ENCODE measurements at regions not wholly inside any gene's neighbourhood (a gene's known extent, or its start where the extent isn't known, plus 50 kb on each side); places are given as distances from the start of the nearest gene placed in this dataset.
"Not testable (repeated sequence)": the region's sequence is repeated elsewhere in the genome, so short reads cannot be mapped to it uniquely, and the experiment has no call there.

- H3K4me3 ChIP-seq (ENCODE audit: control insufficient read depth, low read depth, low read length) = no peak overlapping the region
- DNase-seq (ENCODE audit: low read depth) = no peak
- no peak for TF ChIP-seq CTCF (IDR thresholded peaks at IDR 0.05; ENCODE audit: control insufficient read depth, insufficient read depth, low read depth, low read length, missing control alignments)
Measured at GRCh38 chr1:67552336-67552759, 122.1 kb upstream of the SERBP1 start.

DNA sequence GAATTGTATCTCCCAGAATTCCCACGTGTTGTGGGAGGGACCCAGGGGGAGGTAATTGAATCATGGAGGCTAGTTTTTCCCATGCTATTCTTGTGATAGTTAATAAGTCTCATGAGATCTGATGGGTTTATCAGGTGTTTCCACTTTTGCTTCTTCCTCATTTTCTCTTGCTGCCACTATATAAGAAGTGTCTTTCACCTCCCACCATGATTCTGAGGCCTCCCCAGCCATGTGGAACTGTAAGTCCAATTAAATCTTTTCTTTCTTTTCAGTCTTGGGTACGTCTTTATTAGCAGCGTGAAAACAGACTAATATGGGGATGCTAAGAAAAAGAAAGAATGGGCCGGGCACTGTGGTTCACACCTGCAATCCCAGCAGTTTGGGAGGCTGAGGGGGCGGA is 124.0 kb upstream of the SERBP1 start:
- H3K4me3 ChIP-seq (ENCODE audit: control insufficient read depth, low read depth, low read length); DNase-seq (ENCODE audit: low read depth): not testable (repeated sequence)

DNA sequence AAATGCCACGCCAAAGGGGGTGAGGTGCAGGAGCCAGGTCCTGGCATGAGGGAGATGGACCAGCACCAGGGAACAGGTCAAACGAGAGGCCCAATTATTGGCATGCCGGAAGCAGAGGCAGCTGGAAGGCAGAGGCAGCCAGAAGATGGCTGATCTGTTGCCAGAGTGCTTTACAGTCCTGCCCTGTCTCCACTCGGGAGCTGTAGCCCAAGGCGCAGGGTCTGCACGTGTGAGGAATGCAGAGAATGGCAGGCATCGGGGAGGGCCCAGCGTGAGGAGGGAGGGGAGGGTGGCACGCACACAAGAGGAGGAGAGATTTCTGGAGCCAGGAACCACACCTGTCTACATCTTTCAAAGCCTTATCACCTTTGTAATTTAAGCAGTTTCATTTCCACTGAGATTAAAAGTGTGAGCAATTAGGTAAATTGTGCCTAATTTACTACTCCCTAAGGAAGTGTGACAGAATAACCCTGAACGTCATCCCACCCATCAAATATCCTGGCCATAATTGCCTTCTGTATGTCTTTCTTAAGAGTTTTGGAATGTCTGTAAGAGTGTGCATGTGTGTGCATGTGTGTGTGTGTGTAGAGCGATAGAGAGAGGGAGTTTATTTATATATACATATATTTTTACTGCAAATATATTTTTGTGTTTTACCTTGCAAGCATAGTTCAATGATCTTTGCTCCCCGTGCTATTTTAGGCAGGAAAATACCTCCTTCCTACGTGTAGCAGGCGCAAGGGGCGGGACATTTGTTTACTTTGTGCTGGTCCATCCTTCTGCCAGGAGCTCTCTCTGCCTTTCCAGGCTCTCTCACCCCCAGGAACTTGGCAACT is 125.5 kb upstream of the SERBP1 start:
- H3K4me3 ChIP-seq (ENCODE audit: control insufficient read depth, low read depth, low read length) = no peak overlapping the region
- no peak for TF ChIP-seq CTCF (IDR thresholded peaks at IDR 0.05; ENCODE audit: control insufficient read depth, insufficient read depth, low read depth, low read length, missing control alignments)
- no peak for DNase-seq (ENCODE audit: low read depth)

DNA sequence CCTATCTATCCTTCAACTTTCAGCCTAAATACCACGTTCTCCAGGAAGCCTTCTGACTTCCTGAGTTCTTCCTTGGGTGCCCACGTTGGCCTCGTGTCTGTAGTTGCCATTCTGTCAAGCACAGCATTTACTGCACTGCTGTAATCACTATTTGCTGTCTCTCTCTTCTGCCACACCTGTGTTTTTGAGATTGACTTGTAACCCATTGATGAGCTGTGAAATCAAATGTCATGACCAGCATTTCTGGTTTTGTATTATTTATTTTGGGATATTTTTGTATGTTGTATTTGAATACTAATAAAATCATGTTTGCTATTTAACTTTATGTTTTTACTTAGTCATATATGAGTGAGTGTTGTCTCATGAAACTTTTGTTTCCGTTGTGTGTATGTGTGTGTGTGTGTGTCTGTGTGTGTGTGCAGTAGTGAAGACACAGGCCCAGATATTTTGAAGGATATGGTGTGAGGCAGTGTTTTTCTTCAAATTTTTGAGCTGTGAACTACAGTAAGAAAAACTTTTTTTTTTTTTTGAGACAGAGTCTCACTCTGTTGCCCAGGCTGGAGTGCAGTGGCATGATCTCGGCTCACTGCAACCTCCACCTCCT is 126.2 kb upstream of the SERBP1 start:
- DNase-seq (ENCODE audit: low read depth) = no peak
- no peak for TF ChIP-seq CTCF (IDR thresholded peaks at IDR 0.05; ENCODE audit: control insufficient read depth, insufficient read depth, low read depth, low read length, missing control alignments)
- no peak overlapping the region for H3K4me3 ChIP-seq (ENCODE audit: control insufficient read depth, low read depth, low read length)

DNA sequence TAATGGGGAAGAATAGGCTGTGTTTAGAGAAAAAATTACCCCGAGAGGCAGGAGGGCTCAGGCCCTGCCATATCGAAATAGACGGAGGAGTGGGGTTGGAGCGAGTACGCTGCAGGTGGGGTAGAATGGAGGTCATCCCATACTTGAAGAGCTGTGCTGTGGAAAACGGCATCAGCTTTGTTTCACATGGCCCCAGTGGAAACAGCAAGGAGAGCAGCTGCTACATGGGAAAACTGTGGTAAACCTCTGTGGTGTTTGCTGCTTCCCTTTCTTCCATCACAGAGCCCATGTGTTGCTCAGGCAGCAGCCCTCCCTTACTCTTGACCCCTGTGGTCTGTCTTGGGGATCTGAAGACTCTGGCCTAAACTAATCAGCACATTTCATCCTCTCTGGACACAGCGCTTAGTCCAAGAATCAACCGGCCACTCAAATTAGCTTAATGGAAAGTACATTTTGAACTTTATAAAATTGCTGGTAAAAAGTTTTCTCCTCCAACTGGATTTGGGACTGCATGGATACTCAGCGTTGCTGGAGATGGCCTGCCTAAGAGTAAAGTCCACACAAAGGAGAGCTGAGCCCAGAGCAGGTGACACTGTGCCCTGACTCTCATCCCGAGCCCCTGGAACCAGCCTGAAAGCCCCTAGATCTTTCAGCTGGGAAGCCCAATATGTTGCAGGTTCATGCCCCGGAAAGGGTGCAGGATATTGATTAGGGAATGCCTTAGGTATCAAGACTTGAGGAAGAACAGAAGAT is 127.1 kb upstream of the GADD45A start:
- TF ChIP-seq CTCF (IDR thresholded peaks at IDR 0.05; ENCODE audit: control insufficient read depth, insufficient read depth, low read depth, low read length, missing control alignments) = no peak
- DNase-seq (ENCODE audit: low read depth) = no peak
- no peak overlapping the region for H3K4me3 ChIP-seq (ENCODE audit: control insufficient read depth, low read depth, low read length)

DNA sequence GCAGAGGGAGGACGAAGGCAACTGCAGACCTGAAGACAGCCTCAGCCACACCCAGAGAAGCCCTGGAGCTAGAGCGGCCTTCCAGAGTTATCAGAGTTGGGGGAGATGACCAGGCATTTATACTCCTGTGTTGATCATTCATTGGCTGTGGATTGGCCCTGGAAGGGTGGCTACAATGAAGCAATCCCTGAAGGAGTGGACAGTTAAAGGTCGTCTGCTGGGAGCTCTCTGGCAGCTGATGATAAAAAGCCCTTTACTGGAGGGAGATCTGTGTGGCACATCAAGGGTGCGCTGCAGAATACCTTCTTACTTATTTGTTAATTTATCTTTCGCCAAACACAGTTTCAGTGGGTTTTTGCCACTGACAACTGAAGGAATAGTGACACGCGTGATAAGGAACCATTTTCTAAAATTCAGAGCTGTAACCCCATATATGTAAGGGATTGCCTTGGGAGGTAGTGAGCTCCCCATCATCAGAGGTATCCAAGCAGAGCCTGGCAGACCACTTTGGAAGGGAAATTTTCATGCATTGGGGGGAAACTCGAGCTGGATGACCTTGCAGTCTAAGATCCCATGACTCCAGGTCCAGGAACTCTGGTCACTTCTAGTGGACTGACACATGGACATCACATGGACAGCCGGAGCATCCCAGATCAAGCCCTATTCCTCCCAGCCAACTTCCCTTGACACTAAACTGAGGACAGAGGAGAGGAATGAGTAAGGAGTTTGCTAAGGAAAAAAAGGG is 126.4 kb upstream of the GADD45A start:
- H3K4me3 ChIP-seq (ENCODE audit: control insufficient read depth, low read depth, low read length) = no peak overlapping the region
- no peak for TF ChIP-seq CTCF (IDR thresholded peaks at IDR 0.05; ENCODE audit: control insufficient read depth, insufficient read depth, low read depth, low read length, missing control alignments)
- no peak for DNase-seq (ENCODE audit: low read depth)

Data from AG09309 (cell line).